ENCODE measurements at regions not wholly inside any gene's neighbourhood (a gene's known extent, or its start where the extent isn't known, plus 50 kb on each side); places are given as distances from the start of the nearest gene placed in this dataset.

- TF ChIP-seq CTCF (conservative IDR thresholded peaks at IDR 0.05 in 1 of 2, IDR thresholded peaks at IDR 0.05 in 1 of 2; ENCODE audit: extremely low read depth in 1 of 2, insufficient read depth in 1 of 2, low read depth in 1 of 2, low read length in 2 of 2), result no peak
- TF ChIP-seq EZH2 (IDR thresholded peaks at IDR 0.05; ENCODE audit: borderline replicate concordance, low read length), result no peak
Observed at GRCh38 chr2:6287406-6287805, 578.3 kb downstream of the CMPK2 start.
